ENCODE measurements at regions not wholly inside any gene's neighbourhood (a gene's known extent, or its start where the extent isn't known, plus 50 kb on each side); places are given as distances from the start of the nearest gene placed in this dataset.

- Mint-ChIP-seq H3K4me1 (ENCODE audit: insufficient read depth, unreplicated experiment) (no peaks in the 10 kb centered on the region), H3K27ac (ENCODE audit: low read depth, unreplicated experiment) (no peak overlapping the region), H3K27me3 (ENCODE audit: insufficient read depth, unreplicated experiment) (no peaks in the 10 kb centered on the region), H3K4me3 (ENCODE audit: unreplicated experiment) (no peak overlapping the region), H3K36me3 (ENCODE audit: insufficient read depth, unreplicated experiment) (peaks cover 6% of the 10 kb centered on the region), H3K9me3 (ENCODE audit: unreplicated experiment) (no peaks in the 10 kb centered on the region)
- DNase-seq (ENCODE audit: unreplicated experiment), result no peak
- ChIA-PET CTCF (interaction anchor here (1.0 kb wide), 1 partner anchor 12 kb away, joined by 3 read pairs; no protein-coding TSS in a partner anchor), POLR2A (no interaction called here)
- BruUV-seq (replicated peaks), result no TSS peak
- no peak for TF ChIP-seq CTCF (IDR thresholded peaks at IDR 0.05; ENCODE audit: unreplicated experiment)
- intact Hi-C loops (cut with micrococcal nuclease), result no loop called here
These were observed 59.0 kb upstream of the TLR3 start for GRCh38 chr4:186009976-186010375.

GRCh38 chr4:186010821-186011220 is 58.1 kb upstream of the TLR3 start:
- no peaks in the 10 kb centered on the region for H3K27me3 Mint-ChIP-seq (ENCODE audit: insufficient read depth, unreplicated experiment)
- H3K36me3 Mint-ChIP-seq (ENCODE audit: insufficient read depth, unreplicated experiment), result peaks cover 6% of the 10 kb centered on the region
- no peak for DNase-seq (ENCODE audit: unreplicated experiment)
- no peak for TF ChIP-seq CTCF (IDR thresholded peaks at IDR 0.05; ENCODE audit: unreplicated experiment)
- no peaks in the 10 kb centered on the region for H3K9me3 Mint-ChIP-seq (ENCODE audit: unreplicated experiment)
- no peak overlapping the region for H3K27ac Mint-ChIP-seq (ENCODE audit: low read depth, unreplicated experiment)
- ChIA-PET POLR2A (no interaction called here), CTCF (interaction anchor here (0.6 to 1.0 kb wide), 2 partner anchors 11 to 171 kb away, joined by 3 to 4 read pairs; no protein-coding TSS in a partner anchor)
- H3K4me1 Mint-ChIP-seq (ENCODE audit: insufficient read depth, unreplicated experiment), result no peaks in the 10 kb centered on the region
- no TSS peak for BruUV-seq (replicated peaks)
- no peak overlapping the region for H3K4me3 Mint-ChIP-seq (ENCODE audit: unreplicated experiment)
- intact Hi-C loops (cut with micrococcal nuclease), result no loop called here

DNA sequence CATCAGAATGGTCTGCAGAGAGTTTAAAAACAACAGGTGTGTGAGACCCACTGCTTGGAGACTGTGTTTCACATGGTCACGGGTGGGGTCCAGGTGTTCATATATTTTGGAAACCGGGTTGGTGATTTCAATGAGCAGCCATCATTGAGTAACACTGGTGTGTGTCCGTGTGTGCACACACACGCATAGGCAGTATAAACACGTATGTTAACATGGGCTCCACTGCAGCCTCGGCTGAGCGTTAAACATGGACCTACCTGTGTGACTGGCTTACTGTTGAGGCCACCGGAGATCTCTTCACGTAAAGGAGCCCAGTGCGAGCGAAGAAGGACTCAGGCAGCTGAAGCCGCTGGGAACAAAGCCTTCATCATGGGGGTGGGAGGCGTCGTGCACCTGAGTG is 56.9 kb upstream of the TLR3 start:
- intact Hi-C loops (cut with micrococcal nuclease), result no loop called here
- Mint-ChIP-seq H3K4me3 (ENCODE audit: unreplicated experiment) (no peak overlapping the region), H3K9me3 (ENCODE audit: unreplicated experiment) (no peaks in the 10 kb centered on the region), H3K27ac (ENCODE audit: low read depth, unreplicated experiment) (no peak overlapping the region), H3K4me1 (ENCODE audit: insufficient read depth, unreplicated experiment) (no peaks in the 10 kb centered on the region), H3K36me3 (ENCODE audit: insufficient read depth, unreplicated experiment) (peaks cover 6% of the 10 kb centered on the region), H3K27me3 (ENCODE audit: insufficient read depth, unreplicated experiment) (no peaks in the 10 kb centered on the region)
- POLR2A ChIA-PET, result interaction anchor here (0.7 kb wide), 1 partner anchor 26 kb away, joined by 3 read pairs; no protein-coding TSS in a partner anchor
- BruUV-seq (replicated peaks), result no TSS peak
- CTCF ChIA-PET, result no interaction called here
- no peak for DNase-seq (ENCODE audit: unreplicated experiment)
- no peak for TF ChIP-seq CTCF (IDR thresholded peaks at IDR 0.05; ENCODE audit: unreplicated experiment)

- Mint-ChIP-seq H3K4me1 (ENCODE audit: insufficient read depth, unreplicated experiment) (no peaks in the 10 kb centered on the region), H3K27ac (ENCODE audit: low read depth, unreplicated experiment) (no peak overlapping the region), H3K4me3 (ENCODE audit: unreplicated experiment) (no peak overlapping the region), H3K27me3 (ENCODE audit: insufficient read depth, unreplicated experiment) (no peaks in the 10 kb centered on the region), H3K9me3 (ENCODE audit: unreplicated experiment) (peaks cover 2% of the 10 kb centered on the region), H3K36me3 (ENCODE audit: insufficient read depth, unreplicated experiment) (peaks cover 8% of the 10 kb centered on the region)
- DNase-seq (ENCODE audit: unreplicated experiment), result no peak
- ChIA-PET POLR2A (no interaction called here), CTCF (no interaction called here)
- no peak for TF ChIP-seq CTCF (IDR thresholded peaks at IDR 0.05; ENCODE audit: unreplicated experiment)
- no TSS peak for BruUV-seq (replicated peaks)
- intact Hi-C loops (cut with micrococcal nuclease), result no loop called here
These were observed 55.4 kb upstream of the TLR3 start for GRCh38 chr4:186013419-186014186.
